Ovary (tissue), 3 donors: ENCODE measurements at regions not wholly inside any gene's neighbourhood (a gene's known extent, or its start where the extent isn't known, plus 50 kb on each side); places are given as distances from the start of the nearest gene placed in this dataset.

Source experiments
- CTCF ChIP-seq, 3 donors: fragments of 450-650 bp in 2 of 3; fragments of 200-600 bp in 1 of 3; IDR thresholded peaks; one replicate each; pipeline versions ENCODE4 v1.5.1 to v1.8.0; 2016 to 2022; ENCODE audit warnings: antibody characterized with exemption in 3 of 3, mild to moderate bottlenecking in 1 of 3
- POLR2A ChIP-seq: fragments of 450-650 bp; IDR thresholded peaks from one replicate; pipeline ENCODE4 v1.6.1; 2017; ENCODE audit warnings: antibody characterized with exemption, mild to moderate bottlenecking, moderate library complexity
- donor health status: DM: no; HTN: no; CAD: no.

GRCh38 chr5:96321345-96321744, 111.7 kb downstream of the PCSK1 start:
- no peak for TF ChIP-seq CTCF (IDR thresholded peaks at IDR 0.05)
- no peak for TF ChIP-seq POLR2A
